ENCODE measurements at regions not wholly inside any gene's neighbourhood (a gene's known extent, or its start where the extent isn't known, plus 50 kb on each side); places are given as distances from the start of the nearest gene placed in this dataset.

- DNase-seq: no peak
- no TSS peak for BruUV-seq (replicated peaks)
- H3K27me3 Mint-ChIP-seq (ENCODE audit: unreplicated experiment): no peaks in the 10 kb centered on the region
- H3K4me3 Mint-ChIP-seq (ENCODE audit: low read depth, unreplicated experiment): no peak overlapping the region
- TF ChIP-seq CTCF (IDR thresholded peaks at IDR 0.05; ENCODE audit: unreplicated experiment): no peak
- H3K27ac Mint-ChIP-seq (ENCODE audit: unreplicated experiment): no peak overlapping the region
- H3K36me3 Mint-ChIP-seq (ENCODE audit: insufficient read depth, unreplicated experiment): no peaks in the 10 kb centered on the region
- CTCF ChIA-PET: interaction anchor here (0.7 kb wide), 1 partner anchor 36 kb away, joined by 3 read pairs; no protein-coding TSS in a partner anchor
- peaks cover 11% of the 10 kb centered on the region for H3K9me3 Mint-ChIP-seq (ENCODE audit: low read depth, unreplicated experiment)
- H3K4me1 Mint-ChIP-seq (ENCODE audit: low read depth, unreplicated experiment): no peaks in the 10 kb centered on the region
- intact Hi-C loops (cut with micrococcal nuclease; ENCODE audit: unreplicated experiment): no loop called here
Measured at GRCh38 chr12:130073721-130074120, 88.5 kb upstream of the FZD10 start.

GRCh38 chr12:130074661-130075406 is 87.4 kb upstream of the FZD10 start:
- no peaks in the 10 kb centered on the region for H3K4me1 Mint-ChIP-seq (ENCODE audit: low read depth, unreplicated experiment)
- no peaks in the 10 kb centered on the region for H3K27me3 Mint-ChIP-seq (ENCODE audit: unreplicated experiment)

GRCh38 chr12:130075497-130076076 is 86.7 kb upstream of the FZD10 start:
- DNase-seq: no peak
- Mint-ChIP-seq H3K27me3 (ENCODE audit: unreplicated experiment) (no peaks in the 10 kb centered on the region), H3K4me1 (ENCODE audit: low read depth, unreplicated experiment) (no peaks in the 10 kb centered on the region), H3K4me3 (ENCODE audit: low read depth, unreplicated experiment) (no peak overlapping the region), H3K27ac (ENCODE audit: unreplicated experiment) (no peak overlapping the region), H3K36me3 (ENCODE audit: insufficient read depth, unreplicated experiment) (no peaks in the 10 kb centered on the region), H3K9me3 (ENCODE audit: low read depth, unreplicated experiment) (peaks cover 11% of the 10 kb centered on the region)
- TF ChIP-seq CTCF (IDR thresholded peaks at IDR 0.05; ENCODE audit: unreplicated experiment): no peak
- intact Hi-C loops (cut with micrococcal nuclease; ENCODE audit: unreplicated experiment): no loop called here
- CTCF ChIA-PET: no interaction called here
- no TSS peak for BruUV-seq (replicated peaks)

More at GRCh38 chr12:130074661-130075406, 87.4 kb upstream of the FZD10 start:
- DNase-seq: no peak
- CTCF ChIA-PET: no interaction called here
- no peaks in the 10 kb centered on the region for H3K36me3 Mint-ChIP-seq (ENCODE audit: insufficient read depth, unreplicated experiment)
- intact Hi-C loops (cut with micrococcal nuclease; ENCODE audit: unreplicated experiment): no loop called here
- no peak overlapping the region for H3K4me3 Mint-ChIP-seq (ENCODE audit: low read depth, unreplicated experiment)
- TF ChIP-seq CTCF (IDR thresholded peaks at IDR 0.05; ENCODE audit: unreplicated experiment): no peak
- no TSS peak for BruUV-seq (replicated peaks)
- peaks cover 11% of the 10 kb centered on the region for H3K9me3 Mint-ChIP-seq (ENCODE audit: low read depth, unreplicated experiment)
- no peak overlapping the region for H3K27ac Mint-ChIP-seq (ENCODE audit: unreplicated experiment)

- no TSS peak for BruUV-seq (replicated peaks)
- Mint-ChIP-seq H3K36me3 (ENCODE audit: insufficient read depth, unreplicated experiment) (no peaks in the 10 kb centered on the region), H3K4me1 (ENCODE audit: low read depth, unreplicated experiment) (no peaks in the 10 kb centered on the region), H3K9me3 (ENCODE audit: low read depth, unreplicated experiment) (peaks cover 11% of the 10 kb centered on the region), H3K27me3 (ENCODE audit: unreplicated experiment) (no peaks in the 10 kb centered on the region), H3K4me3 (ENCODE audit: low read depth, unreplicated experiment) (no peak overlapping the region), H3K27ac (ENCODE audit: unreplicated experiment) (no peak overlapping the region)
- TF ChIP-seq CTCF (IDR thresholded peaks at IDR 0.05; ENCODE audit: unreplicated experiment): no peak
- CTCF ChIA-PET: no interaction called here
- DNase-seq: no peak
- intact Hi-C loops (cut with micrococcal nuclease; ENCODE audit: unreplicated experiment): no loop called here
Measured at GRCh38 chr12:130076126-130076525, 86.1 kb upstream of the FZD10 start.
